SH-SY5Y (cell line): ENCODE measurements at regions not wholly inside any gene's neighbourhood (a gene's known extent, or its start where the extent isn't known, plus 50 kb on each side); places are given as distances from the start of the nearest gene placed in this dataset.

Experiments
- GATA2 ChIP-seq: IDR thresholded peaks from 2 replicates; pipeline ENCODE4 v1.6.1; 2011; ENCODE audit warnings: mild to moderate bottlenecking, low read depth, low read length
- GATA3 ChIP-seq: IDR thresholded peaks from 2 replicates; pipeline ENCODE4 v1.6.1; 2011; ENCODE audit warnings: low read depth, mild to moderate bottlenecking, low read length, moderate library complexity

GRCh38 chr10:108791030-108791429 lies 1132.3 kb downstream of the XPNPEP1 start:
- TF ChIP-seq GATA2 (no peak), GATA3 (no peak)
